PC-9 (cell line): ENCODE measurements at regions not wholly inside any gene's neighbourhood (a gene's known extent, or its start where the extent isn't known, plus 50 kb on each side); places are given as distances from the start of the nearest gene placed in this dataset.

Experiments
- BruUV-seq: library from RNA; stranded (reverse); fragments of 400-500 nt; replicated peaks from 2 replicates; lab custom pipeline; 2021; lab: Mats Ljungman, UMichigan
- CTCF ChIA-PET: fragments of 300-600 bp; sonication (Branson Sonifier 250); formaldehyde crosslinking; loops from one replicate; lab custom pipeline; 2022; ENCODE audit warnings: antibody characterized with exemption; lab: Charles Lee
- POLR2A ChIA-PET: fragments of 300-600 bp; sonication (Branson Sonifier 250); formaldehyde crosslinking; loops from one replicate; lab custom pipeline; 2022; ENCODE audit warnings: antibody characterized with exemption; ENCODE audit not compliant: unreplicated experiment; lab: Charles Lee
- DNase-seq, 2 experiments: peaks; one replicate each; pipeline versions ENCODE4 v3.0.0 to v3.0.0-alpha.2; 2015 to 2022; ENCODE audit warnings: mixed read lengths in 1 of 2
- H2AFZ ChIP-seq: fragments of 200-600 bp; sonication (generic); 2 replicates; pipeline ENCODE4 v1.8.1; 2017; ENCODE audit warnings: antibody characterized with exemption
- H3F3A ChIP-seq: fragments of 200-600 bp; sonication (generic); 2 replicates; pipeline ENCODE4 v1.8.1; 2017; ENCODE audit warnings: antibody characterized with exemption, mild to moderate bottlenecking, low read depth; ENCODE audit not compliant: insufficient read depth
- H3K27ac ChIP-seq: fragments of 200-600 bp; sonication (generic); 2 replicates; pipeline ENCODE4 v1.6.1; 2016; ENCODE audit warnings: mixed run types
- H3K27me3 ChIP-seq: fragments of 200-600 bp; sonication (generic); 2 replicates; pipeline ENCODE4 v1.6.1; 2016; ENCODE audit warnings: low read depth, mixed run types; ENCODE audit not compliant: insufficient read depth
- H3K36me3 ChIP-seq: fragments of 200-600 bp; sonication (generic); 2 replicates; pipeline ENCODE4 v1.6.1; 2016; ENCODE audit warnings: low read depth, mixed run types
- H3K4me1 ChIP-seq: fragments of 200-600 bp; sonication (generic); replicated peaks from 2 replicates; pipeline ENCODE4 v1.6.1; 2016; ENCODE audit warnings: mixed run types; ENCODE audit not compliant: insufficient read depth
- H3K4me2 ChIP-seq: fragments of 200-600 bp; sonication (generic); 2 replicates; pipeline ENCODE4 v1.6.1; 2017; ENCODE audit warnings: mixed run types
- H3K4me3 ChIP-seq: fragments of 200-600 bp; sonication (generic); 2 replicates; pipeline ENCODE4 v1.6.1; 2016; ENCODE audit warnings: mixed run types
- H3K79me2 ChIP-seq: fragments of 200-600 bp; sonication (generic); 2 replicates; pipeline ENCODE4 v1.6.1; 2017; ENCODE audit warnings: low read depth, mixed run types
- H3K9me2 ChIP-seq: fragments of 200-600 bp; sonication (generic); 2 replicates; pipeline ENCODE4 v1.8.1; 2017; ENCODE audit warnings: mild to moderate bottlenecking; ENCODE audit not compliant: insufficient read depth
- H3K9me3 ChIP-seq: fragments of 200-600 bp; sonication (generic); 2 replicates; pipeline ENCODE4 v1.8.1; 2016; ENCODE audit warnings: low read depth; ENCODE audit not compliant: insufficient read depth
- H4K20me1 ChIP-seq: fragments of 200-600 bp; sonication (generic); 2 replicates; pipeline ENCODE4 v1.8.1; 2017; ENCODE audit not compliant: insufficient read depth
- CTCF ChIP-seq: fragments of 200-600 bp; sonication (generic); conservative IDR thresholded peaks from 2 replicates; pipeline ENCODE4 v1.6.1; 2017; ENCODE audit warnings: mixed run types, antibody characterized with exemption, mild to moderate bottlenecking, moderate library complexity
- EZH2 ChIP-seq: fragments of 200-600 bp; sonication (generic); IDR thresholded peaks from 2 replicates; pipeline ENCODE4 v1.8.0; 2017; ENCODE audit warnings: antibody characterized with exemption, low read depth
- intact Hi-C: fragments of 100-400 bp; cut with micrococcal nuclease; formaldehyde crosslinking; loops from one replicate; pipeline ENCODE4 v1.10.0; 2022; ENCODE audit not compliant: unreplicated experiment

GRCh38 chr16:65413861-65414260 lies 292.0 kb upstream of the CDH11 start:
- intact Hi-C loops: no loop called here
- Histone ChIP-seq H3K9me2 (no peaks in the 10 kb centered on the region), H4K20me1 (no peaks in the 10 kb centered on the region), H2AFZ (no peak overlapping the region), H3K79me2 (no peaks in the 10 kb centered on the region), H3K27ac (no peak overlapping the region), H3K27me3 (no peaks in the 10 kb centered on the region), H3K9me3 (no peaks in the 10 kb centered on the region), H3K4me2 (no peak overlapping the region), H3K4me1 (no peaks in the 10 kb centered on the region), H3K4me3 (no peak overlapping the region), H3K36me3 (no peaks in the 10 kb centered on the region), H3F3A (no peaks in the 10 kb centered on the region)
- no peak for TF ChIP-seq EZH2
- ChIA-PET POLR2A (no interaction called here), CTCF (no interaction called here)
- no TSS peak for BruUV-seq
- no peak for DNase-seq

- H2AFZ ChIP-seq: no peak overlapping the region
- no peaks in the 10 kb centered on the region for H3K9me2 ChIP-seq
- no peaks in the 10 kb centered on the region for H3K9me3 ChIP-seq
- H3K4me3 ChIP-seq: no peak overlapping the region
- no peaks in the 10 kb centered on the region for H3F3A ChIP-seq
- H3K79me2 ChIP-seq: no peaks in the 10 kb centered on the region
- no peak for DNase-seq
- BruUV-seq: no TSS peak
- no peak for TF ChIP-seq CTCF
- no peak for TF ChIP-seq EZH2
- no peaks in the 10 kb centered on the region for H3K4me1 ChIP-seq
- no peak overlapping the region for H3K27ac ChIP-seq
- POLR2A ChIA-PET: interaction anchor here (0.6 kb wide), 1 partner anchor 1169 kb away, joined by 3 read pairs; no protein-coding TSS in a partner anchor
- no peaks in the 10 kb centered on the region for H3K36me3 ChIP-seq
- CTCF ChIA-PET: no interaction called here
- H3K4me2 ChIP-seq: no peak overlapping the region
- no peaks in the 10 kb centered on the region for H3K27me3 ChIP-seq
- no peaks in the 10 kb centered on the region for H4K20me1 ChIP-seq
- intact Hi-C loops: no loop called here
Observed at GRCh38 chr16:65410801-65411200, 288.9 kb upstream of the CDH11 start.

- no peaks in the 10 kb centered on the region for H3K36me3 ChIP-seq
- no peak for DNase-seq
- H3K4me1 ChIP-seq: no peaks in the 10 kb centered on the region
- H3F3A ChIP-seq: no peaks in the 10 kb centered on the region
- no peak overlapping the region for H3K27ac ChIP-seq
- no peak overlapping the region for H2AFZ ChIP-seq
- H3K4me3 ChIP-seq: no peak overlapping the region
- intact Hi-C loops: no loop called here
- H3K27me3 ChIP-seq: no peaks in the 10 kb centered on the region
- BruUV-seq: no TSS peak
- no peaks in the 10 kb centered on the region for H3K79me2 ChIP-seq
- H3K9me3 ChIP-seq: no peaks in the 10 kb centered on the region
- TF ChIP-seq EZH2: no peak
- TF ChIP-seq CTCF: no peak
- CTCF ChIA-PET: no interaction called here
- H4K20me1 ChIP-seq: no peaks in the 10 kb centered on the region
- H3K9me2 ChIP-seq: no peaks in the 10 kb centered on the region
- POLR2A ChIA-PET: no interaction called here
- no peak overlapping the region for H3K4me2 ChIP-seq
Observed at GRCh38 chr16:65409510-65409909, 287.6 kb upstream of the CDH11 start.

GRCh38 chr16:65406933-65407332 lies 285.1 kb upstream of the CDH11 start:
- H3K36me3 ChIP-seq: no peaks in the 10 kb centered on the region
- no peaks in the 10 kb centered on the region for H4K20me1 ChIP-seq
- H3K27ac ChIP-seq: no peak overlapping the region
- no peaks in the 10 kb centered on the region for H3K9me2 ChIP-seq
- H3K79me2 ChIP-seq: no peaks in the 10 kb centered on the region
- H3K4me2 ChIP-seq: no peak overlapping the region
- H3F3A ChIP-seq: no peaks in the 10 kb centered on the region
- no peak overlapping the region for H2AFZ ChIP-seq
- BruUV-seq: no TSS peak
- intact Hi-C loops: no loop called here
- no peak for TF ChIP-seq CTCF
- no peak for TF ChIP-seq EZH2
- no peaks in the 10 kb centered on the region for H3K4me1 ChIP-seq
- CTCF ChIA-PET: no interaction called here
- no peaks in the 10 kb centered on the region for H3K9me3 ChIP-seq
- DNase-seq: no peak
- no peak overlapping the region for H3K4me3 ChIP-seq
- POLR2A ChIA-PET: no interaction called here
- H3K27me3 ChIP-seq: no peaks in the 10 kb centered on the region
